ENCODE measurements at regions not wholly inside any gene's neighbourhood (a gene's known extent, or its start where the extent isn't known, plus 50 kb on each side); places are given as distances from the start of the nearest gene placed in this dataset.
A peak's percentile ranks its signal among the peaks of the same experiment; 100 is the strongest.

- TF ChIP-seq, protein P1, sequence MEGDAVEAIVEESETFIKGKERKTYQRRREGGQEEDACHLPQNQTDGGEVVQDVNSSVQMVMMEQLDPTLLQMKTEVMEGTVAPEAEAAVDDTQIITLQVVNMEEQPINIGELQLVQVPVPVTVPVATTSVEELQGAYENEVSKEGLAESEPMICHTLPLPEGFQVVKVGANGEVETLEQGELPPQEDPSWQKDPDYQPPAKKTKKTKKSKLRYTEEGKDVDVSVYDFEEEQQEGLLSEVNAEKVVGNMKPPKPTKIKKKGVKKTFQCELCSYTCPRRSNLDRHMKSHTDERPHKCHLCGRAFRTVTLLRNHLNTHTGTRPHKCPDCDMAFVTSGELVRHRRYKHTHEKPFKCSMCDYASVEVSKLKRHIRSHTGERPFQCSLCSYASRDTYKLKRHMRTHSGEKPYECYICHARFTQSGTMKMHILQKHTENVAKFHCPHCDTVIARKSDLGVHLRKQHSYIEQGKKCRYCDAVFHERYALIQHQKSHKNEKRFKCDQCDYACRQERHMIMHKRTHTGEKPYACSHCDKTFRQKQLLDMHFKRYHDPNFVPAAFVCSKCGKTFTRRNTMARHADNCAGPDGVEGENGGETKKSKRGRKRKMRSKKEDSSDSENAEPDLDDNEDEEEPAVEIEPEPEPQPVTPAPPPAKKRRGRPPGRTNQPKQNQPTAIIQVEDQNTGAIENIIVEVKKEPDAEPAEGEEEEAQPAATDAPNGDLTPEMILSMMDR (IDR thresholded peaks at IDR 0.05; ENCODE audit: unreplicated experiment in 3 of 3) = no peak
- no peak overlapping the region for H3K27ac Mint-ChIP-seq
- H3K4me3 Mint-ChIP-seq = no peak overlapping the region
- peaks cover 7% of the 10 kb centered on the region for H3K27me3 Mint-ChIP-seq (ENCODE audit: low read depth)
- peaks cover 4% of the 10 kb centered on the region for H3K4me1 Mint-ChIP-seq
- H3K36me3 Mint-ChIP-seq (ENCODE audit: low read depth) = no peaks in the 10 kb centered on the region
- no peaks in the 10 kb centered on the region for H3K9me3 Mint-ChIP-seq
Observed at GRCh38 chr22:34903416-34903815, 162.5 kb upstream of the ISX start.

- H3K9me3 Mint-ChIP-seq = no peaks in the 10 kb centered on the region
- peaks cover 4% of the 10 kb centered on the region for H3K4me1 Mint-ChIP-seq
- no peak overlapping the region for H3K4me3 Mint-ChIP-seq
- H3K27ac Mint-ChIP-seq = no peak overlapping the region
- H3K36me3 Mint-ChIP-seq (ENCODE audit: low read depth) = no peaks in the 10 kb centered on the region
- peaks cover 3% of the 10 kb centered on the region for H3K27me3 Mint-ChIP-seq (ENCODE audit: low read depth)
- TF ChIP-seq, protein P1 (IDR thresholded peaks at IDR 0.05; ENCODE audit: unreplicated experiment in 3 of 3) = no peak
Observed at GRCh38 chr22:34904486-34904885, 161.5 kb upstream of the ISX start.

GRCh38 chr22:34913826-34914225 lies 152.1 kb upstream of the ISX start:
- Mint-ChIP-seq H3K27ac (peak overlapping the region in 2 of 3 experiments; percentile 63 to 65), H3K36me3 (ENCODE audit: low read depth) (no peaks in the 10 kb centered on the region), H3K4me1 (peaks cover 48% of the 10 kb centered on the region), H3K9me3 (peaks cover 2% of the 10 kb centered on the region), H3K4me3 (no peak overlapping the region), H3K27me3 (ENCODE audit: low read depth) (peaks cover 11% of the 10 kb centered on the region)
- TF ChIP-seq, protein P1 (IDR thresholded peaks at IDR 0.05; ENCODE audit: unreplicated experiment in 3 of 3) = no peak

- peaks cover 9% of the 10 kb centered on the region for H3K27me3 Mint-ChIP-seq (ENCODE audit: low read depth)
- H3K4me1 Mint-ChIP-seq = peaks cover 53% of the 10 kb centered on the region
- TF ChIP-seq, protein P1 (IDR thresholded peaks at IDR 0.05; ENCODE audit: unreplicated experiment in 3 of 3) = no peak
- H3K4me3 Mint-ChIP-seq = no peak overlapping the region
- peak overlapping the region; percentile 22 to 77 (median 65) for H3K27ac Mint-ChIP-seq
- H3K36me3 Mint-ChIP-seq (ENCODE audit: low read depth) = no peaks in the 10 kb centered on the region
- no peaks in the 10 kb centered on the region for H3K9me3 Mint-ChIP-seq
Observed at GRCh38 chr22:34914846-34915245, 151.1 kb upstream of the ISX start.

DNA sequence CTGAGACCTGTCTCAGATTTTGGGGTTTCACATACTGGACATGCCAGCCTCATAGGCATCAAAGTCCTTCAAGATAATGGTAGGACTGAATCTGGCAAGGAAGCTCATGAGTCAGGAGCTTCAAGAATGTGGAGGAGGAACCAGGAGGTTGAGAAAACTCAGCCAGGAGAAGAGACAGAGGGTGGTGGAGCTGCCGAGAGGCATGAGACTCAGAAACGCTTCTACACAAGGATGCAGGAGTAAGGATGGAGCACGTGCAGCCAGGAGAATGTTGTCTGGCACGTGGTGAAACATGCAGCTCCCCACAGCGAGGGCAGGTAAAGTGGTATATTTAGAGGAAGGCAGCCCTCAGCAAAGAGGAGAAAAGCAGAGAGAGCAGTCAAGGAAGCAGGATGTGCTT lies 148.7 kb upstream of the ISX start:
- Mint-ChIP-seq H3K36me3 (ENCODE audit: low read depth) (no peaks in the 10 kb centered on the region), H3K4me3 (no peak overlapping the region), H3K27me3 (ENCODE audit: low read depth) (peaks cover 6% of the 10 kb centered on the region), H3K27ac (no peak overlapping the region), H3K4me1 (peaks cover 59% of the 10 kb centered on the region), H3K9me3 (peaks cover 2% of the 10 kb centered on the region)
- TF ChIP-seq, protein P1 (IDR thresholded peaks at IDR 0.05; ENCODE audit: unreplicated experiment in 3 of 3) = no peak

DNA sequence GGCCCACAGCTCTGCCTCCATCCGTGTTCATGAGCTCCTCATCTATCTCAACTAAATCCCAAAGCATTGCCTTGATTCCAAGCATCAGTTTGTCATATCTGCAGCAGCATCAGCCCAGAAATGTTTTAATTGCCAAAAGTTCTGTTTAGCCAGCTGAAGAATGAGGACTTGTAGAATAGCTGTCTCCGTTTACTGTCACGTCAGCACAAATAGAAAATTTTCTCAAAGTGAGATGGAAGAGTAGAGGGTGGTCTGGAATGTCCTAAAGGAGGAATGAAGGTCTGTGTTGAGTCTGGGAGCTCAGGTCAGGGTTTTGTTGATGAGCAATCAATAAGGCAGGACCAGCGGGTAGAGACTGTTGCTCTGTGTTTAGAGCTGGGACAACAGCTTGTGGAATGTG lies 134.9 kb upstream of the ISX start:
- peaks cover 29% of the 10 kb centered on the region for H3K27me3 Mint-ChIP-seq (ENCODE audit: low read depth)
- H3K4me1 Mint-ChIP-seq = peaks cover 14% of the 10 kb centered on the region
- no peaks in the 10 kb centered on the region for H3K36me3 Mint-ChIP-seq (ENCODE audit: low read depth)
- no peak overlapping the region for H3K4me3 Mint-ChIP-seq
- no peaks in the 10 kb centered on the region for H3K9me3 Mint-ChIP-seq
- no peak overlapping the region for H3K27ac Mint-ChIP-seq
- TF ChIP-seq, protein P1 (IDR thresholded peaks at IDR 0.05; ENCODE audit: unreplicated experiment in 3 of 3) = no peak
